HG02642 (cell line): ENCODE measurements at regions not wholly inside any gene's neighbourhood (a gene's known extent, or its start where the extent isn't known, plus 50 kb on each side); places are given as distances from the start of the nearest gene placed in this dataset.
"Not testable (repeated sequence)": the region's sequence is repeated elsewhere in the genome, so short reads cannot be mapped to it uniquely, and the experiment has no call there.

Experiments
- ATAC-seq: cut with Tn5 transposase; IDR thresholded peaks from one replicate; pipeline ENCODE4 v1.9.1; 2021; ENCODE audit warnings: mild to moderate bottlenecking; ENCODE audit not compliant: unreplicated experiment, poor library complexity

DNA sequence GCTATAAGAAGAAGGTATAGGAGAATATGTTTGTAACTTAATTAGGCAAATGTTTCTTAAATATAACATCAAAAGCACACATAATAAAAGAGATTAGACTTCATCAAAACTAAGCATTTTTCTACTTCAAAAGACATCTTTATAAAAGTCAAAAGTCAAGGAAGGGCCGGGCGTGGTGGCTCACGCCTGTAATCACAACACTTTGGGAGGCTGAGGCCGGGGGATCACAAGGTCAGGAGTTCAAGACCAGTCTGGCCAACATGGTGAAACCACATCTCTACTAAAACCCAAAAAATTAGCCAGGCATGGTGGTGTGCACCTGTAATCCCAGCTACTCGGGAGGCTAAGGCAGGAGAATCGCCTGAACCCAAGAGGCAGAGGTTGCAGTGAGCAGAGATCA is 951.0 kb upstream of the C9orf72 start:
- not testable (repeated sequence) for ATAC-seq

DNA sequence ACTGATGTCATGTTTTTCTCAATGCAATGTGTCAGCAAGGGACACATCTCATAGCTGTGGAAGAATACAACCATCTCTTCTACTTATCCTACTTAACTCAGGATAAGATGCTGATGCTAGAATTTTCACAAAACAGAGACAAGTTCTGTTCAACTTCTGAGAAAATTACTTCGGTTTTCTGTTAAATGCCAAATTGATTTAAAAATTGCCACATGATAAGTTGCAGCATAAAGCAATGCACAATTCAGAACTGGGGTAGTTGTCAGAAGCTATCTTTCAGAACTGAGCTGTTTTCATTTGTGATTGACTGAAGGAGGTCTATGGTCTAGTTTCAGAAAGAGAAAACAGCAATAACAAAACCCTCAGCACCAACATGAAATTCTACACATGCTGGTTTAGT is 954.8 kb upstream of the C9orf72 start:
- no peak for ATAC-seq

DNA sequence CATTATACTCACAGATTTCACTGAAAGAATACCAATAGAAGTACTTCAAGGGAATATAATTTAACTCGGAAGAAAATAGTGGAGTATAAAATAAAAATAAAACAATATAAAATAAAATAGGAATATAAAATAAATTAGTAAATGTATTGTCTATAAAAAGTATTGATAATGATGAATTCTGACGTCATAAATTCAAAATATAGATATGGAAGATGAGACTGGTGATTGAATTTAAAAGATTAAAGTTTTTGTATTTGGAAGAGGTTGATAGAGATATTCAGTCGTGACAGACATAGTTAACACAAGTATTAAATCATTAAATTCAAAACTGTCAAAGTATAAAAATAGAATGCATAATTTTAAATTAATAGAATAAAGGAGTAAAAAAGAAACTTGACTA is 964.9 kb upstream of the C9orf72 start:
- ATAC-seq, result no peak

DNA sequence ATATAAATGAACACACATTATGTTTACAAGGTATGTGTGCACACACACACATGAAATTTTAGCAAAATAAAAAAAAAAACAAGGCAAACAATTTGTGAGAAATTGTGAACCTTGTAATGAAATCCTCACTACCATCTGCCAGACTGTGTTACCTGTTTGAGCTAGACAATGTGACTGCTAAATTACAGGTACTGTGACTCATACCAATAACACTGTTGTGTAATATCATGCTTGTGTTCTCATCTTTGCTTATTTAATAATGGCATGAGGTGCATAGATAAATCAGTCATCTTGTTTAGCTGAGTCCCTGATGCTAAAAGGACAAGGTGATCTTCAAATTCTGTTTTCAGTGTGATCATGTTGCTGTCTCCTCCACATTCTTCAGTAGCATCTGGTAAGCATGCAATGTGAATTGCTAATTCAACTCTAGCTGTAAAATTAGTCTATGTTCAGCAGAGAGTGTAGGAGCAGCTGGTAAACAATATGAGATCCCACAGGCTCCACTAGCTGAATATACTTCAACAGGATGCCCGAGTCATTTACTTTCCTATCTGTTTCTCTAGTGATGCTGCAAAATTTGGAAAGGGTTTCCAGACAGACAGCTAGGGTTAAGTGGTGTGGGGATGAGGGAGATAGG is 966.3 kb upstream of the C9orf72 start:
- no peak for ATAC-seq

DNA sequence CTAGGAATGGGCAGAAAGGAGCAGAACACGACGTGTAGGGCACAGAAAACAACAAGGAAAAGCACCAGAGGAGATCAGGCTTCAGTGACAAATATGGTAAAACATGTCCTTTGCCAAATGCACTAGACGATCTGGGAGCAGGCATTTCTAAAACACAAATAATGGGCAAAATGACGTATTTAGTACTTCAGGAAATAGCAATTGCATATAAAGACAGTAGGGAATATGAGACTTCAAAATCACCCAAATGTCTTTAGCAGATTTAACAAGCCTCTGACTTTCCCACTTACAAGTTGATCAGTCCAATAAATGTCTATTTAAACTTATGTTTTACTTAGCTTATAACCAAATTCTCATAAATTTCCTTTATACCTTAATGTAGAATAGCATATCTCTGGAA is 969.6 kb upstream of the C9orf72 start:
- ATAC-seq, result no peak

DNA sequence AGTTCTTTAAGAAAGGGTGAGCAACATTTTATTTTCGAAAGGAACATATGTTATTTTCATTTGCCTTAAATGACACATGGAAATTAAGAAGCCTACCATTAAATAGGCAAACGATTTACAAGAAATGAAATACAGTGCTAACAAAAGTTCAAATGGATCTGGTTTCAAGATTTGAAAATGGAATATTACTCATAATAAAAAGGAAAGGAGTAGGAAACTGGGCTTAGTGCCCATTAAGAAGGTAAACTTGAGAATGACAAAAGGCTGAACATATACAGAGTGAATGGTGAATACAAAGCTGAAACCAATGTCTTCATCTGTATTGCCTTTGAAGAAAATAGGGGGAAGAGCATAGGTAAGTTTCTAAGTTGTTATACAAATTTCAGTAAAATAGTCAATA is 974.2 kb upstream of the C9orf72 start:
- no peak for ATAC-seq

DNA sequence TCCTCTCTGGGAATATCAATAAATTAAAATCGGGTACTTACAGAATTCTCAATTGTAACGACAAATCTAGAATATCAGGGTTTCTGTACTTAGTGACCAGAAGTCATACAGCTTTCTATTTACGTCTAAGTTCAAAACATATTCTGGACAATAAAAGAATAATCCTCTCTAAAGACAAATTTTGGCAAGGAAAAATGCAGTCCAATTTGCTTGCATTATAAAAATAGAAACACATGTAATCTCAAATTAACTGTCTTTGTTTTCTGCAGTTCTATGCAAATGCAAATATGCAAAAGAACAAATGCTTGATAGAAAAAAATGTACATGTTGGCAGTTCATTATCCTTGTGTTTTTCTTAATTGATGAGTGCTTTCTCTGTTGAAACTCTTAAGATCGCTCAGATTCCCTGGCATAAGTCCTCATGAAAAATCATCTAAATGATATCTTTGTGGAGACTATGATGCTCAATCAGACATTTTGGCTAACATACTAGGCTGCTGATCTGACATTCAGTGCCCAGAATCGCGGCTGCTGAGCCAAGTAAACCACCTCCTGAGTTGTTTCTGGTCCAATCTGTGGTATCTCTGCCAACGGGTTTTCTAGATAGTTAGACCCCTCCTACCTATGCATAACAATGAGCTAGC is 990.1 kb upstream of the C9orf72 start:
- no peak for ATAC-seq

DNA sequence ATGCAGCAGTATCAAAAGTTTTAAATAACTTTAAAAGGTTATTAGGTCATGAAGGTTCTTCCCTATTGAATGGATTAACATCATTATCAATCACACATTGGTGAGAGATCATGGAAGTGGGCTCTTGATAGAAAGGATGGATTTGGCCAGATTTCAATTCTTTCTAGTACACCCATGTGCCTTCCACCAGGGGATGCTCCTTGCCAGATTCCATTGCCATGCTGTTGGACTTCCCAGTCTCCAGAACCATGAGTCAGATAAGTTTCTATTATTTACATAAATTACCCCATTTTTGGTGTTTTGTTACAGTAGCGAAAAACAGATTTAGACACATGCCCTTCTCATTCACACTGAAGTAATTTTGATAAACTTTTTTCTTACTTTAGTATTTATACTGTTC is 1010.6 kb upstream of the C9orf72 start:
- no peak for ATAC-seq

DNA sequence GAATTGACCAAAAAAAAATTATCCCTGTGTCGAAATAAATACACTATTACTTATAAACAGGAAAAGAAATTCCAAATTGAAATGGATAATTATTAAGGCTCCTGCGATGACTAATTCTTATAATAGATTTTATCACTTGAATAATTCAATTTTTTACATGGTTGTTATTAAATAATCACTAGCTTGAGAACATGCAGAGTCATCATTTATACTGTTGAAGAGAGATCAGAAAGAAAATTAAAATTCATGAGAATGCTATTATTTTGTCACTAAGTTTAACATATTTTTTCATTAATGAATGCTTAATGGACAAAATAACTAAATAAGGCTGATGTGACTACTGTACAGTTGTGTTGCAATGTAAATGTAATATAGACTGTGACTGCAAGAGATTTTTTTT is 1011.3 kb upstream of the C9orf72 start:
- no peak for ATAC-seq

DNA sequence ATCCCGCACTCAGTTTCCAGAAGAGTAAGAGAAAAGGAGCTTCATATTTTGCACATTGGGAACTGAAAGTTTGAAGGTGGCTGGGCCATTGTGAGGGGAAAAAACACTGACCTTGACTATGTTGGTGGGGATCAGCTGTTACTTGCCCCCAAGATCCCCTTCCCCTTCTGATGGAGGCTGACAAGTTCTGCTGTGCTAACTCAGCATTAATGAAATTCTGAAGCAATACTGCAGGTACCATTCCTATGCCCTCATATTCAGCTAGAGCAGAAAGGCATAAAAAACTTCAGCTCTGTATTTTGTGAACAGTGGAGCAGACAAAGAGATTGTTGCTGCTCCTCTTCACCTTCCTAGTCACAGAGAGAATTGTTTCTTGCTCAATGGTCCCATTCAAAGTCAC is 1013.8 kb upstream of the C9orf72 start:
- ATAC-seq, result no peak

DNA sequence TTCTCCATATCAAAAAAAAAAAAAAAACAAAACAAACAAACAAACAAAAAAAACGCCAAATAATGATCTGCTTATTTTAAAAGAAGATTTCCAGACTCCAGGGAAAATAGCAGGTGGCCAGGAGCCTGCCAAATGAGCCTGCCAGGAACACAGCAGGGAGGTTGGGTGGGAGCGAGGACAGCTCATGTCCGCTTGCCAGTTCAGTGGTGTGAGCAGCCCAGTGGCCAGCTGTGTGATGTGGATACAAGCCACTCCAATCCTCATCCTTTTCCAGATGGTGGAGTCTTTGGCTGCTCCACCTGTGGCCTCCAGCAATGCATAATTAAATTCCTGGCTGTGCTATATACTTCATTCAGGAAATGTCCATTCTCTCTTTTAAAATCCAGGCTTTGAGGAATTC is 1025.1 kb upstream of the C9orf72 start:
- ATAC-seq, result no peak

DNA sequence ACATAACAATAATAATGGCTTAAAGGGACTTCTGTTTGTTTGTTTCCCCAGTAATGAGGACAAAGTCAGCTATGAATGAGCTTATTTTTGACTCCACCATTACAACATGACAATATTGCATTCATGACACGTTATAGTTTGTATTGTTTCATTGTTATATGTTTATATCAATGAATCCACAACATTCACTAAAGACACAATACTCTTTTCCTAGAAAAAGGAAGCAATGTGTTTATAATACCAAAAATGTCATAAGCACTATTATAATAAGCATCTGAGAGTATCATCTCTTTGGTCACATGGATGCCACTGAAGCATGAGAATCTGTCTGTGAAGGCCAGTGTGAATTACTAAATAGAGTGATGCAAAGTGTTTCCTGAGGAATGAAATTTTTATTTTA is 1026.9 kb upstream of the C9orf72 start:
- no peak for ATAC-seq

DNA sequence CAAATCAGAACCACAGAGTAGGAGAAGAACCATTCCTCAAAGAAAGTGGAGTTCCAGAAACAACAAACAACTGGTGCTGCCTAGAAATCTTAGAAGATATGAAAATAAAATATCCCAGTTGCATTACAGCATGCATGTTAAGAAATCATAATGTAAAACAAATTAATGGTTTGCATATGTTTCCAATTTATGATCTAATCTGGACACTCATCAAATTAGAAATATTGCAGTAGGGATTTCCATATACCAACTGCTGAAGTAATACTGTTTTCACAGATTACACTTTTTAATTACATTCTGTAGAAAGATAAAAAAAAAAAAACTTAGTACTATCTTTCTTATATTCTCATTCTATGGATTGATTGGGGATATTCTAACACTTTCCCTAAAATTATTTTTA is 1034.6 kb upstream of the C9orf72 start:
- no peak for ATAC-seq

DNA sequence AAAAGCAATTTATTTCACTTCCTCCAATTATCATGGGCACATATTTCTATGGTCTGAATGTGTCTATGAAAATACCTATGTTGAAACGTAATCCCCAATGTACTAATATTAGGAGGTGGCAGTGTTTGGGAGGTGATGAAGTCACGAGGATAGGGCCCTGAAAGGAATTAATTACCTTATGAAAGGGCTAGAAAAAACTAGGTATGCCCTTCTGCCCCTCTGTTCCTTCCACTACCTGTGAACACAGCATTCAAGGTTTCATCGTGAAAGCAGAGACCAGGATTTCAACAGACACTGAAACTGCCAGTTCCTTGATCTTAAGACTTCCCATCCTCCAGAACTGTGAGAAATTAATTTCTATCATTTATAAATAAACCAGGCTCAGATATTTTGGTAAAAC is 1037.1 kb upstream of the C9orf72 start:
- ATAC-seq, result no peak

DNA sequence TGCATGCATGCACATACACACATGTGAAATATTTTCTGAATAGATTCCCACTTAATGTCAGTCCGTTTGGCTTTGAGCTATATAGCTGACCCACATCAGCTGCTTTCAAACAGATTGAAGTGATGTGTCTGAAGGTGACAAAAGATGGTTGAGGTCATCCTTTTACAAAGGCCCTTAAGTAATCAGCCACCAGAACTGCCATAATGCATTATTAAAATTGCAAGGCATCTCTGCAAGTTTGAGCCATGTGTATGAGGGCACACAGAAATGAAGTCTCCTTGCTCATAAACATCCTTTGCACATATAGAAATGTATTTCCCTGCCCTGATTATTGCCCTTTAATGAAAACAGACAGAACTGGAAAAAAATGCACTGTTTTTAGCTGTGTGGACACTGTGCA is 1043.0 kb upstream of the C9orf72 start:
- ATAC-seq, result no peak

DNA sequence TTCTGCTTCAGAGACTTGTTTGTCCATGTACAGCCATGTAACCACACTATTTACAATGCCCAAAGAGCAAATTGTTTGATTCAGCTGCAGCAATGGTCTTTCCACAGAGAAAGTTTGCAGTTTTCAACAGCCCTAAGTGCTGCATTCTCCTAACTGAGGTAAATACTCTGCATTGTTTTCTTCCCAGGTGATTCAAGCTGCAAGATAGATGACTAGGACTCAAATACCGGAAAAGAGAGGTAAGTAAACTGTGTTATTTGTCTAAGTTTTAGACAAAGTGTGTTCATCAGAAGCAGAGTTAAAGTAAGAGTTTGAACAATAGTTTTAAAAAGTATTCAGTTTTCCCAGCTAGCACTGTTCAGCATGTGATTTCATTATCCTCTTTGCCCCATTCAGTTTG is 1046.7 kb upstream of the C9orf72 start:
- no peak for ATAC-seq

DNA sequence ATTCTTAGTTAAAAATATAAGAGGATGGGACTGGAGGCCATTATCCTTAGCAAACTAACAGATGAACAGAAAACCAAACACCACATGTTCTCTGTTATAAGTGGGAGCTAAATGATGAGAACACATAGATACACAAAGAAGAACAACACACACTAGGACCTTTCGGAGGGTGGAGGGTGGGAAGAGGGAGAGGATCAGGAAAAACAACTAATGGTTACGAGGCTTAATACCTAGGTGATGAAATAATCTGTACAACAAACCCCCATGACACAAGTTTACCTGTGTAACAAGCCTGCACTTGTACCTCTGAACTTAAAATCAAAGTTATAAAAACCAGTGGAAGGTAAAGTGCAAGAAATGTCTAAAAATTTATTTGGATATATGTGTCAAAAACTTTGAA is 1047.4 kb upstream of the C9orf72 start:
- ATAC-seq, result no peak

DNA sequence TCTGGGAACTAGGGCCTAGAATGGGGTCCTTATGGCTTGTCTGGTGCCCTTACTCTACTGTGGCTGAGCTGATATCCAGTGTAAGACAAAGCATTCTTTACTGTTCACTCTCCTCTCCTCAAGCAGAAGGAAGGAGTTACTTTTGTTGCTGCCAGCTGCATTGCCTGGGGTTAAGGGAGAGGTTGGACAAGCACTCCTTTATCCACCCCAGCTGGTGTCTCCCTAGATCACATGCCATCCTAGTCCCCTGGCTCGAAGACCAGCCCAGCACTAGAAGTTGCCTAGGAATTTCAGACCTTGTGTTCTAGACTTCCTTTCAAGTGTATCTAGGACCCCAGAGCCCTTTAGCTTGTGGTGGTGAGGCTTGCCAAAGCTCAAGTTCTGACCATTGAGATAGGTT is 1051.5 kb upstream of the C9orf72 start:
- ATAC-seq, result no peak

DNA sequence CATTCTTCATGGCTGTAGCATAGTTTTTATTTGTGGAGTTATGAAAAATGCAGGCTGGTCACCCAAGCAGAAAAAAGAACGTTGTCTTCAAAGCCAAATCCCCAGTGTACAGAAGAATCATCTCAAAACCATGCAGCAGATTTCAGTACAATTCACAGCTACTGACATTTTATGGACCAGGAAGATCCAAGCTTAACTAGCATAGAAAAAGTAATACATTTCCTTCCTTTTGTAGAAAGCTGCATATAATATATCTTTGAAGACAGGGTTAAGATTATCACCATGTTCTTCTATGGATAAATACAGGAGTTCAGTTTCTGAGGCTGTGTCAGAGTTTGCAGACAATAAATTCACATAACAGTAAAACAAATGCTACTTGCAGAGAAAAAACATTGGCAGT is 1054.8 kb upstream of the C9orf72 start:
- ATAC-seq, result no peak

DNA sequence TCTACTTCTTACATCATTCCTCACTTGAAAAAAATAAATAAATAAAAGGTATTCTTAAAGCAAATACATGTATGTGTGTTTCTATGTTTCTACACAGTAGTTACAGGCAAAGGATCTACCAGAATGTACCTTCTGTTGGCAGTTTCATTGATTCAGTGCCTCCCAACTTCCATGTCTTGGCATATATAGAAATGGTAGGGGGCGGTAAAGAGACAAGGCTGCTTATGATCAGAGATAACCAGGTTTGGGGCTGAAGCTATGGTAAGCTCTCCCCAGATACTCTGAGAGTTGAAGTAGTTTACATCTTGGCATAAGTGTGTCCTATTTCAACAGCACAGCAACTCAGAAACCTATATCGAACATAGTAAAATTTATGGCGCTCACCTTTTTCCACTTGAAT is 1075.4 kb upstream of the C9orf72 start:
- ATAC-seq, result no peak

DNA sequence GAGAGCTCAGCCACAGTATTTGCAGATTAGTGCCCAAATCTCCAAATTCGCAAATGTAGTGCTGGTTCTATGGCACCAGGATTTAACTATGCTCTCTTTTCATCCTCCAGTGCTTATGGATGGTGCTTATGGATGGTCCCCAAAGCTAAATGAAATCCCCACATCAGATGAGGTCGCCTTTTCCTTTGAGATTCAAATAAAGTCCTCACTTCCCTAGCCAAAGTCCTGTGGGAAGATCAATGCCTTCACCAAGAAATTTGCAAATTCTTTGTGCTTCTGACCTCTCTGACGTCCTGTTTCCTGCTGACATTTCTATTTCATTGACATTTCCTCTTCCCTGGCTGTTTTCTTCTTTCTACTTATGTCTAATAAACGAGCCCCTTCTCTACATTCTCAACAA is 1077.0 kb upstream of the C9orf72 start:
- no peak for ATAC-seq

DNA sequence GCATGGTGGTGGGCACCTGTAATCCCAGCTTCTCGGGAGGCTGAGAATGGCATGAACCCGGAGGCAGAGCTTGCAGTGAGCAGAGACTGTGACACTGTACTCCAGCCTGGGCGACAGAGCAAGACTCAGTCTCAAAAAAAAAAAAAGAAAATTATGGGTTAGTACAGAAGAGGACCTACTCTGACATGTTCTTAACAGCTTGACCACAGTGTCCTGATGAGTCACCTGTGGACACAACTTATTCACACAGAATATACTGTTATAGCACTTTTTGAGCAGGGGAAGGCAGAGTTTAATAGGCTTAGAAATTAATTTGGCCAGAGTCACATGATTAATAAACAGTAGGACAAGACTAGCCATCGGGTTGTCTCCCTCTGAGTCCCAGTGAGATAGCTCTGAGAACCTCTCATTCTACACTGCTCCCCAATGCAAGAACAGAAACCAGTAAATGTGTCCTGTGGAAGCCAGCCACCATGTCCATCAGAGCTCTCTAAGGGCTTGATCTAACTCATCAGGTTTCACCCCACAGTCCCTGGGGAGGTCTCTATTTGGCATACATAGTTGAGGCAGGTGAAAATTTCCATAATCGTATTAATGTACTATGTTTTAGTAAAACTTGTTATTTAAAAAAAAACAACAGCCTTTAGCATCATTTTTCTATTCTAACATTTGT is 1077.9 kb upstream of the C9orf72 start:
- ATAC-seq, result no peak
